GM12872 (cell line): ENCODE measurements at regions not wholly inside any gene's neighbourhood (a gene's known extent, or its start where the extent isn't known, plus 50 kb on each side); places are given as distances from the start of the nearest gene placed in this dataset.

Source experiments
- TF ChIP-seq, protein P1 (sequence below): IDR thresholded peaks from 3 replicates; pipeline ENCODE4 v1.5.1; 2011; ENCODE audit warnings: low read depth, mild to moderate bottlenecking, low read length, moderate library complexity; ENCODE audit not compliant: insufficient read depth

- TF ChIP-seq, protein P1, sequence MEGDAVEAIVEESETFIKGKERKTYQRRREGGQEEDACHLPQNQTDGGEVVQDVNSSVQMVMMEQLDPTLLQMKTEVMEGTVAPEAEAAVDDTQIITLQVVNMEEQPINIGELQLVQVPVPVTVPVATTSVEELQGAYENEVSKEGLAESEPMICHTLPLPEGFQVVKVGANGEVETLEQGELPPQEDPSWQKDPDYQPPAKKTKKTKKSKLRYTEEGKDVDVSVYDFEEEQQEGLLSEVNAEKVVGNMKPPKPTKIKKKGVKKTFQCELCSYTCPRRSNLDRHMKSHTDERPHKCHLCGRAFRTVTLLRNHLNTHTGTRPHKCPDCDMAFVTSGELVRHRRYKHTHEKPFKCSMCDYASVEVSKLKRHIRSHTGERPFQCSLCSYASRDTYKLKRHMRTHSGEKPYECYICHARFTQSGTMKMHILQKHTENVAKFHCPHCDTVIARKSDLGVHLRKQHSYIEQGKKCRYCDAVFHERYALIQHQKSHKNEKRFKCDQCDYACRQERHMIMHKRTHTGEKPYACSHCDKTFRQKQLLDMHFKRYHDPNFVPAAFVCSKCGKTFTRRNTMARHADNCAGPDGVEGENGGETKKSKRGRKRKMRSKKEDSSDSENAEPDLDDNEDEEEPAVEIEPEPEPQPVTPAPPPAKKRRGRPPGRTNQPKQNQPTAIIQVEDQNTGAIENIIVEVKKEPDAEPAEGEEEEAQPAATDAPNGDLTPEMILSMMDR, result no peak
Measured at GRCh38 chr13:37173214-37173613, 67.8 kb upstream of the CSNK1A1L start.

- TF ChIP-seq, protein P1, result no peak
Measured at GRCh38 chr13:37168926-37169325, 63.5 kb upstream of the CSNK1A1L start.

DNA sequence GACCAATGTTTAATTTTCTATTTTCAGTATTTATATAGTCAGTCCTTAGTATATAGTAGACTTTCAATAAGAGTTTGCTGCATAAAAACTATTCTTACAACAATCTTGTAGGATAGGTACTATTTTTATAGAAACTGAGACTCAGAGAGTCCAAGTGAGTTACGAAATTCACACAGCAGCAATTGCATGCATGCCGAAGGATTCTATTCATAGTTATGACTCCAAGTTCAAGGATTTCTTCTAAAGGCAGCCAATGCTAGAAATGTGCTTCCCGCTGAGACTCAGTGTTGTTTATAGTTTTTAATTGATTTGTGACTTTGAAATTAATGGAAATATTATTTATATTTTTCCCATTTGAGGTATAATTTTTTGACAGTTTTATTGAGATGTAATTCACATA, 62.7 kb upstream of the CSNK1A1L start:
- TF ChIP-seq, protein P1, result no peak

DNA sequence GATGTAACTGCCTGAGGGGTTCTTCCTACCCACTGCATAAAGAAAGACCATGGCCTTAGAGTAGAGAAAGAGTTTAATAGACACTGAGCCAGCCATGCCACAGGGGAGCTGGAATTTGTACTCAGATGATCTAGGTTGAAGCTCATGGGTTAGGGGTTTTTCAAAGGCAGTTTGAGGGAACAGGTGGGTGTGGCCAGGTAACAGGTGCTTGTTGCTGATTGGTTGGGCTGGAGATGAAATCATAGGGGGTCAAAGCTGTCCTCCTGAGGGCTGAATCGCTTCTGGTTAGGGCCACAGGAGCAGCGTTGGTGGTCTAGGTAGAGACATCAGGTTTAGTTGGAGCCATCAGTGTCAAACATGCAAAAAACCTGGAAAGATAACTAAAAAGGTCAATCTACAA, 59.2 kb upstream of the CSNK1A1L start:
- TF ChIP-seq, protein P1, result no peak

GRCh38 chr13:37163641-37164265, 58.3 kb upstream of the CSNK1A1L start:
- TF ChIP-seq, protein P1, result no peak

- TF ChIP-seq, protein P1, result no peak
Measured at GRCh38 chr13:37158481-37158880, 53.0 kb upstream of the CSNK1A1L start.
